ENCODE measurements at regions not wholly inside any gene's neighbourhood (a gene's known extent, or its start where the extent isn't known, plus 50 kb on each side); places are given as distances from the start of the nearest gene placed in this dataset.

DNA sequence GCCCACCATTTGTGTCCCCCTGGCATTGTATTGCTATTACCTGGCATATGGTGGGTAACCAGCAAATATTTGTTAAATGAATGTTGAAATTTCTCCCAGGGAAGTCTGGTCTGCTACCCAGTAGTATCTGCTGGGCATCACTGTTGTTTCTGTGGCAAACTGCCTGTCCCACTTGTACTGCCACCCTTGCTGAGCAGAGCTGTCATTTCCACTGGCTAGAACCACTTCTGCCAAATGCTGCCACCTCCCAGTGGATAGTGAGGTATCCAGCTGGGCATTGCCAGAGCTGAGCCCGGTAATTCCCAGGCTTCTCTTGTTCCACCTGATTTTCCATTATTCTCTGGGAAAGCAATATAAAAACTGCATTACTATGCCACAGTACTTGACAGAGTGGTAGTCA lies 186.7 kb upstream of the NOCT start:
- TF ChIP-seq, protein P1, sequence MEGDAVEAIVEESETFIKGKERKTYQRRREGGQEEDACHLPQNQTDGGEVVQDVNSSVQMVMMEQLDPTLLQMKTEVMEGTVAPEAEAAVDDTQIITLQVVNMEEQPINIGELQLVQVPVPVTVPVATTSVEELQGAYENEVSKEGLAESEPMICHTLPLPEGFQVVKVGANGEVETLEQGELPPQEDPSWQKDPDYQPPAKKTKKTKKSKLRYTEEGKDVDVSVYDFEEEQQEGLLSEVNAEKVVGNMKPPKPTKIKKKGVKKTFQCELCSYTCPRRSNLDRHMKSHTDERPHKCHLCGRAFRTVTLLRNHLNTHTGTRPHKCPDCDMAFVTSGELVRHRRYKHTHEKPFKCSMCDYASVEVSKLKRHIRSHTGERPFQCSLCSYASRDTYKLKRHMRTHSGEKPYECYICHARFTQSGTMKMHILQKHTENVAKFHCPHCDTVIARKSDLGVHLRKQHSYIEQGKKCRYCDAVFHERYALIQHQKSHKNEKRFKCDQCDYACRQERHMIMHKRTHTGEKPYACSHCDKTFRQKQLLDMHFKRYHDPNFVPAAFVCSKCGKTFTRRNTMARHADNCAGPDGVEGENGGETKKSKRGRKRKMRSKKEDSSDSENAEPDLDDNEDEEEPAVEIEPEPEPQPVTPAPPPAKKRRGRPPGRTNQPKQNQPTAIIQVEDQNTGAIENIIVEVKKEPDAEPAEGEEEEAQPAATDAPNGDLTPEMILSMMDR (conservative IDR thresholded peaks at IDR 0.05; ENCODE audit: low read depth) = no peak
- no peak for DNase-seq (ENCODE audit: low spot score)
- ChIA-PET CTCF (no interaction called here), POLR2A (ENCODE audit: low non-redundant PET) (no interaction called here)
- H3K27ac ChIP-seq = no peak overlapping the region

- TF ChIP-seq, protein P1 (conservative IDR thresholded peaks at IDR 0.05; ENCODE audit: low read depth) = no peak
- ChIA-PET CTCF (no interaction called here), POLR2A (ENCODE audit: low non-redundant PET) (no interaction called here)
- DNase-seq (ENCODE audit: low spot score) = no peak
- no peak overlapping the region for H3K27ac ChIP-seq
Measured at GRCh38 chr4:138826754-138827153, 188.8 kb upstream of the NOCT start.

DNA sequence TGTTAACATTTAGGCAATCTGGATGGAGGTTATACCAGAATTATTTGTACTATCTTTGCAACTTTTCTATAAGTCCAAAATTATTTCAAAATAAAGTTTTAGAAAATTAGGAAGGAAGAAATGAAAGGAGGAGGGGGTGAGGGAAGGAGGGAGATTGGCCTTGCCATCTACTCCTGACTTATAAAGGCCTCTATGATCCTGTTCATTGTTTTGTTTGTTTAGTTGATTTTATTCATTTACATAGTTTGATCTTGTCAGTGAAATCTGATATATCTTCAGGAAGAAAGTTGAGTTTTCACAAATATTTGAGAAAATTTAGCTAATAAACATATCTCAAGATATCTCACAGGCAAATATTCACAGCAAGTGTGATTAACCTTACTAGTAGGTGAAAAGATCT lies 189.3 kb upstream of the NOCT start:
- TF ChIP-seq, protein P1 (conservative IDR thresholded peaks at IDR 0.05; ENCODE audit: low read depth) = no peak
- CTCF ChIA-PET = no interaction called here
- no peak overlapping the region for H3K27ac ChIP-seq
- POLR2A ChIA-PET (ENCODE audit: low non-redundant PET) = no interaction called here
- no peak for DNase-seq (ENCODE audit: low spot score)

GRCh38 chr4:138821331-138821730 lies 194.2 kb upstream of the NOCT start:
- POLR2A ChIA-PET (ENCODE audit: low non-redundant PET) = no interaction called here
- DNase-seq (ENCODE audit: low spot score) = no peak
- TF ChIP-seq, protein P1 (conservative IDR thresholded peaks at IDR 0.05; ENCODE audit: low read depth) = no peak
- H3K27ac ChIP-seq = no peak overlapping the region
- CTCF ChIA-PET = no interaction called here

GRCh38 chr4:138816875-138817274 lies 198.7 kb upstream of the NOCT start:
- POLR2A ChIA-PET (ENCODE audit: low non-redundant PET) = no interaction called here

GRCh38 chr4:138815811-138816210 lies 199.8 kb upstream of the NOCT start:
- DNase-seq (ENCODE audit: low spot score) = no peak
- no peak overlapping the region for H3K27ac ChIP-seq
- ChIA-PET POLR2A (ENCODE audit: low non-redundant PET) (no interaction called here), CTCF (no interaction called here)
- TF ChIP-seq, protein P1 (conservative IDR thresholded peaks at IDR 0.05; ENCODE audit: low read depth) = no peak

More at GRCh38 chr4:138816875-138817274, 198.7 kb upstream of the NOCT start:
- TF ChIP-seq, protein P1 (conservative IDR thresholded peaks at IDR 0.05; ENCODE audit: low read depth) = no peak
- DNase-seq (ENCODE audit: low spot score) = no peak
- CTCF ChIA-PET = no interaction called here
- no peak overlapping the region for H3K27ac ChIP-seq

DNA sequence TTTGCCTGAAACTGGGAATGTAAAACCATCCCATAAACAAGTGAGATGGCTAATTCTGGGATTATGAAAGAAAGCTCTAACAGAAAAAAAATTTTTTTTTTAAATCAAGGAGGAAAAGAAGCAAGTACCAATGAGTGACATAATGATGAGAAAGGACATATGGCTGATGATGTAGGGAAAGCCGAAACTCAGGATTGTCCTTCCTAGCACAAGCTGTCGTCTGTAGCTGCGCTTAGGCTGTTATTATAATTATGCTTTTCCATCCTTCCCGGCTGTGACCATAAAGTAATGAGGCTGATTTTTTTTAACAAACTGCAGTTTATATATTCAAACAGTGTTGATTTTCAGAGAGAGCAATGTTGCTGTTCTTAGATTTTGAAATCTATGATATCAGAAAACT lies 209.8 kb upstream of the NOCT start:
- POLR2A ChIA-PET (ENCODE audit: low non-redundant PET) = no interaction called here
- TF ChIP-seq, protein P1 (conservative IDR thresholded peaks at IDR 0.05; ENCODE audit: low read depth) = no peak
- DNase-seq (ENCODE audit: low spot score) = no peak
- no peak overlapping the region for H3K27ac ChIP-seq
- CTCF ChIA-PET = interaction anchor here (0.6 kb wide), 1 partner anchor 1618 kb away, joined by 5 read pairs; no protein-coding TSS in a partner anchor
